Activated T-cell treated with anti-CD3 and anti-CD28 coated beads for 4 hours (primary cell): ENCODE measurements at regions not wholly inside any gene's neighbourhood (a gene's known extent, or its start where the extent isn't known, plus 50 kb on each side); places are given as distances from the start of the nearest gene placed in this dataset.
"Not testable (repeated sequence)": the region's sequence is repeated elsewhere in the genome, so short reads cannot be mapped to it uniquely, and the experiment has no call there.

Experiments
- DNase-seq: peaks from one replicate; pipeline ENCODE4 v3.0.0-alpha.2; 2020

DNA sequence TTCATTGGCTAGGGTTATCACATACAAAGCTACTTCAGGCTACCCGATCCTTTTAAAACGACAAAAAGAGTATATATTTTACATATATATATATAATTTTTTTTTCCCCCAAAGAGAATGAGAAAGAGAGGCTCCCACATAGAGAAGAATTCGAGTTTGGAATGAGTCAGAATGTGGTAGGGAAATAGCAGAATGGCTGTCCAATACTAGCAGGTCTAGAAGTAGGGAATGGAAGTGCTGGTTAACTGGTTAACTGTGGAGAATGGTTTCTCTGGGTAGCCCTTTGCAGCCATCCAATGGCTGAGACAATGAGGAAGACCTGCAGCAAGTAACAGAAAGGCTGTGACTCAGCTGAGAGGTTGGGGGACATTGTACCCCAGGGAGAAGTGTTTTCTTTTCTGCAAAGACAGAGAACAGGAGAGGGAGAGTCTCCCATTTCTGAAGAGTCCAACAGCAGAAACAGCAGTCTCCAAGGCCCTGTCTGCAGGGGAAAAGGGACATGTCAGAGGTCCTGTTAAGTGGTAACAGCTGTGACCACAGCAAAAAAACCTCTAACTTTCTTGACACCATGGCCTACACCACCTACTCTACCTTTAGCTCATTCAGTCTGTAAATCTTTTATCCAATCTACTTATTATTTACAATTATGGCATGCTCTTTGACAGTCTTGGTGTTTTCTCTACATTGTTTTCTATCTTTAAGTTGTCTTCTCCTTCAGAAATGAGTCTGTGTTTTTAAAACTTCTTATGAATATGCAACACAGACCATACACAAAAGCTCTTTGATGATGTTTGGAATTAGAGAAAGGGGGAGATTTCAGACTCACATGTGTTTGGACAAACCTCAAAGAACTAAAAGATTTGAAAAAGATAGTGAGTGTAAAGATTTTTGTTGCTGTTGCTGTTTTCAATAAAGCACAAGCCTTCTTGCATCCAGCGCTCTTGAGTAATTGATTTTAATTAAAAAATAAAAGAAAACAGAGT, 116.1 kb upstream of the SLC7A14 start:
- DNase-seq = no peak

- no peak for DNase-seq
Measured at GRCh38 chr3:170700054-170700404, 114.2 kb upstream of the SLC7A14 start.

DNA sequence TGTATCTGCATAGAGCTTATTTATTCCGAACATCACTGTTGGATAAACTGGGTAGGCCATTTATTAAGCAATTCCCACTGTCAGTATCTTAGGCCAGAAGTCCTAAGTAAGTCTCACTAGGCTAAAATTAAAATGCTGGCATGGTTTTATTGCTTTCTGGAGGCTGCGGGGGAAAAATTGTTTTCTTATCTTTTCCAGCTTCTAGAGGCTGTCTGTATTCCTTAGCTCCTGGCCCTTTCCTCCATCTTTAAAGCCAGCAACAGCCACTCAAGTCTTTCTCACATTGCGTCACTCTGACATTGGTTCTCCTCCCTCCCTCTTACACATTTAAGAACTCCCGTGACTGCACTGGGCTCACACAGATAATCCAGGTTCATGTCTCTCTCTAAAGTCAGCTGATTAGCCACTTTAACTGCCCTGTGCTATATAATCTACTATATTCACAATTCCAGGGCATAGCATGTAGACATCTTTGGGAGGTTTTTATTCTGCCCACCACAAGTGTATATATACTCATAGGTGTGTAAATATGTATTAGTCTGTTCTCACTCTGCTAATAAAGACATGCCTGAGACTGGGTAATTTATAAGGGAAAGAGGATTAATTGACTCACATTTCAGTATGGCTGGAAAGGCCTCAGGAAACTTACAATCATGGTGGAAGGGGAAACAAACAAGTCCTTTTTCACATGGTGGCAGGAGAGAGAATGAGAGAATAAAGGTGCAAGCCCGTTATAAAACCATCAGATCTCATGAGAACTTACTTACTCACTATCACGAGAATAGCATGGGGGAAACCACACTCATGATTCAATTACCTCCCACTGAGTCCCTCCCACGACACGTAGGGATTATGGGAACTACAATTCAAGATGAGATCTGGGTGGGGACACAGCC, 113.5 kb upstream of the SLC7A14 start:
- DNase-seq = no peak

- no peak for DNase-seq
Measured at GRCh38 chr3:170697908-170698307, 112.0 kb upstream of the SLC7A14 start.

- no peak for DNase-seq
Measured at GRCh38 chr3:170697131-170697530, 111.3 kb upstream of the SLC7A14 start.

DNA sequence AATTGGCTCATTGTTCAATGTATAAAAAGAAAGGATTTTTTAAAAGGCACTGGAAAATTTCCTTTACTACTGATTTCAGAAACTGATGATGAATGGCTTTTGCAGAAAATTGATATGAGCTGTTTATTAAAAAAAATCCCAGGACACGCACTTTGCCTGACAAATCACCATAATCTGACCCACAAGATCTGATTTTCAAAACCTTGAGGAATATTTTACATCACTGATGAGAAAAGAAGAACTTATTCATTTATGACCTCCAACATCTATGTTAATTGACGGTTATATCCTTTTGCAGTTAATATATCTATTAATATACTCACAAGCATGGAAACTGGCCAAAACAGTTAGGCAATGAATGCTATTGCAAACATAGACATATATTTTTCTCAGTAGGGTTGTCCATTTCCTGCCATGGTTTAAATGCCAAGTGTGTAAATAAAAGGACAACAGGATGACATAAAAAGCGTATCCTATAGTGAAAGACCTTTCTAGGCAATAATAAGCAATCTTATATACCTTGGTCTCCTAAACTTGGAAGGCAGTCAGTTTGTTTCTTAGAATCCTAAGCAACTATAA, 109.7 kb upstream of the SLC7A14 start:
- no peak for DNase-seq

DNA sequence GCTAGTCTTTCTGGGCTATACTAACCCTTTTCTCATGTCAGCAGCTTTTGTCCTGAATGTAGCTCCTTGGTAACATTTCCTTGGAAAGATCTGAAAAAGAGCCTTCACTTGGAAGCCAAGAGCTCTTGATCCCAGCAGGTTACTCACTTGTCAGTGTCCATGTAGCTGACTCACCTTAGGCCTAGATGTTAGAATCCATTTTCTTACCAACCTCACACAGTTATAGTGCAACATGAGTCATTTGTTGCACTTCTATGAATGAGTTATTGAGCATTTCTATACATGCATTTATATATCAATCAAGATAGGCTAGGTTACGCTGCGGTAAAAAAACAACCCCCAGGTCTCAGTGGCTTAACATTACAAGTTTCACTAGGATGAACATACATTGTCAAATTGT, 106.8 kb upstream of the SLC7A14 start:
- no peak for DNase-seq

DNA sequence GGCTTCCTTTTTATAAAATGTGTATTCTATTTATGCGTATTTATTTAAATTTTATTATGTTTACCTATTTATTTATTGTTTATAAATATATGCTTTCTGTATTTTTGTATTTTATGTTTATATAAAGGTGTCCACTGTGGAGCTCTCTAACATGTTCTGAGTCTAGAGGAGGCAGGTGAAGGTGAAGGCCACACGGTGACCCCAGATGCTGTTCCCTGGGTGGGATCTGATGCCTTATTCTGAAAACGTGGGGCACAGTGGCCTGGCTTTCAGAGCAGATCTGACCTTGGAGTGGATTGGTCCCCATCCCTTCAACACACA, 104.7 kb upstream of the SLC7A14 start:
- DNase-seq = no peak

DNA sequence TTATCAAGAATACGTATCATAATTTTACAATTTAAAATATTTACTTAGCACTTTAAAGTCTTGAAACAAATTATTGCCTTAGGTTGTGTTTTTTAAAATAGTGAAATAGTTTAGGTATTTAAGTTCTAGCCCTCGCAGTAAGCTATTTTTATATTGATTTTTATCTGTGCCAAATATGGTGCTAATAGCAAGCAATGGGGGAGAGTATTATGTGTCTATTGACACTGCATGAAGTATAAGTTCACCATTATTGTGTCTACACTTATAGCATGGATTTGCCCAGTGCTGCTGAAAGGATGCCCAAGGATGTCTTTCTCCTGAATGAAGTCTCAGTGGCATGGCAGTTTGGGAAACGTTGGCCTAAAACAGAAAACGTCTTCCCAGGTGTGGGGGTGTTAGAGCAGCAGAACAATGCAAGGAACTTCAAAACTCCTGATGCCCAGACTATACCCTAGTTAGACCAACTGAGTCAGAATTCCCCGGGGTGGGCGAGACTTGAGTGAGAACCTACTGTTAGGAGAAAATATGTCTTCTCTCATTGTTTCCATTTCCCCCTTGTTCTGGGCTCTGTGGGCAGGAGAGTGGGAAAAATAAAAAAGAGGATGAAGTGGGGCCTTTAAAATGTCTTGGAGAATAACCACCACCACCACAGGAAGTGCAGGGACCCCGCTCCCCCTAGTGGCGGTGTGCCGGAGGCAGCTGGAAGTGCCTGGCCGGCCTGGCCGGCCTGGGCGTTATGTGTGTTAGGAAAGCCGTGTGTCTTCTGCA, 104.2 kb upstream of the SLC7A14 start:
- peak; percentile 2 for DNase-seq

- no peak for DNase-seq
Measured at GRCh38 chr3:170689296-170689829, 103.5 kb upstream of the SLC7A14 start.

- not testable (repeated sequence) for DNase-seq
Measured at GRCh38 chr3:170688222-170688621, 102.3 kb upstream of the SLC7A14 start.

GRCh38 chr3:170680593-170680992, 94.7 kb upstream of the SLC7A14 start:
- DNase-seq = no peak

DNA sequence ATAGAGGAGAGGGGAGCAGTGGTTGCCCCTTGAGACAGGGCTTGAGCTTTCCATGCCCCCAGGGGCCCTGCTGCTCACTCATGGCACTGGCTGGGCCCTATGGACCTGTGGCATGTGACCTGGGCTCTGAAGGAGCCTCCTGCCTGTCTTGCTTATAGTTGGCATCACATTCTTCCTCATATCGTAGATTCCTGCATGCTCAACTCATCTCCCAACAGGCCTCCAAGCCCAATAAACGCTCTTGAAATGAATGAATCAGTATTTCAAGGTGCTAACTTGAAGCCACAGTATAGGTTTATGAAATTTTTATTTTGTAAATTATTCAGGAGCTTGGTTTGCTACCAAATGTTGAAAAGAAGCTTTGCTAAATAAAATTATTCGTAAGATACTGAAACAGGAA, 93.3 kb upstream of the SLC7A14 start:
- no peak for DNase-seq

DNA sequence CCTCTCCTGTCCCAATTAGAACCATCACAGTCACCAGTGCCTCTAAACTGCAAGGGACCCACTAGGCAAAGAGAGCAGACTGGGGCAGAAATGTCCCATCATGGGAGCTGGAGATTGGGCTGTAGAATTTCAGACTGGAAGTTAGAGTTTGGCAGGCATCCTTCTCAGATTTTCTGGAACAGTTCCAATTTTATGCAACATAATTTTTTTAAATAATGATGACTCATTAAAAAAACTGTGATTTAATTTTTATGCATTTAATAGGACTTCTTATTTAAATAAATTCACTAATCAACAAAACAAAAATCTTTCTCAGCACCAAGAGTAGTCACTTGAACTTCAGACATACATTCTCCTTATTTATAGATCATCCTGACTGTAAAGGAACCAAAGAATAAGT, 84.6 kb upstream of the SLC7A14 start:
- no peak for DNase-seq

- not testable (repeated sequence) for DNase-seq
Measured at GRCh38 chr3:170662986-170663385, 77.1 kb upstream of the SLC7A14 start.

DNA sequence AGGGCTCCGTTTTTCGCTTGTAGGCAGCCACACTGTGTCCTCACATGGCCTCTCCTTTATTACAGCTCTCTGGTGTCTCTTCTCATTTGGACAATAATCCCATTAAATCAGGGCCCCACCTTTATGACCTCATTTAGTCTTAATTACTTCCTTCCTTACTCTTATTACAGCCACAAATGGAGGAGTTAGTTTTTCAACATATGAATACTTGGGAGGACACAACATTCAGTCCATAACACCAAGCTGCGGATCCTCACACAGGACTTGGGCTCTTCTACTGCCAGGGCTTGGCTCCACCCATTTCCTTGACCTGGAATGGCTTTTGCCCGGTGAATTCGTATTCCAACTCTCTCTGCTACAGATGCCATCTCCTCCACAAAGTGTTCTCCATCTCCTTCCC, 74.3 kb upstream of the SLC7A14 start:
- DNase-seq = no peak

- DNase-seq = no peak
Measured at GRCh38 chr3:170657312-170657711, 71.4 kb upstream of the SLC7A14 start.

GRCh38 chr3:170656284-170656683, 70.4 kb upstream of the SLC7A14 start:
- no peak for DNase-seq

- no peak for DNase-seq
Measured at GRCh38 chr3:170653801-170654200, 67.9 kb upstream of the SLC7A14 start.

DNA sequence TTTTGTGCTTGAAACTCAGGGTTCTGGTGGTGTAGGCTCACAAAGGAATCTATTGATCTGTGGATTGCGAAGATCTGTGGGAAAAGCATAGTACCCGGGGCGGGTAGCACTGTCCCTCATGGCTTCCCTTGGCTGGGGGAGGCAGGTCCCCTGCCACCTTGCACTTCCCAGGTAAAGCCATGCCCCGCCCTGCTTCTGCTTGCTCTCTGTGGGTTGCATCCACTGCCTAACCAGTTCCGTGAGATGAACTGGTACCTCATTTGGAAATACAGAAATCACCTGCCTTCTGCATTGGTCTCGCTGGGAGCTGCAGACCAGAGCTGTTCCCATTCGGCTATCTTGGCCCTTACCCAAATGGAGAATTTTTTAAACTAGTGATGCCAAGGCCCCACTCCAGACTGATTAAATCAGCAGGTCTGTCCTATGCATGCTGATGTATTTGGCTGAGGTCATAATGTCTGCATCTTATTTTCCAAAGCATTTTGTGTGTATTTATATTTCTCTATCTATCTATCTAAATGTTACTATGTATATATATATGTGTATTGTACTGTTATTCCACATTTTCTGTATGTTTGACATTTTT, 65.5 kb upstream of the SLC7A14 start:
- no peak for DNase-seq

GRCh38 chr3:170650557-170650956, 64.7 kb upstream of the SLC7A14 start:
- DNase-seq = not testable (repeated sequence)

- no peak for DNase-seq
Measured at GRCh38 chr3:170644711-170645110, 58.8 kb upstream of the SLC7A14 start.
